Spinal cord (tissue), 9 donors: ENCODE measurements at regions not wholly inside any gene's neighbourhood (a gene's known extent, or its start where the extent isn't known, plus 50 kb on each side); places are given as distances from the start of the nearest gene placed in this dataset.

Source experiments
- DNase-seq, 6 donors: peaks; one replicate each; pipeline versions ENCODE4 v3.0.0 to v3.0.0-alpha.2; 2013 to 2015; ENCODE audit warnings: low spot score in 6 of 6, low read depth in 4 of 6
- H3K27ac ChIP-seq: one replicate; pipeline ENCODE4 v1.5.1; 2013; ENCODE audit warnings: low read depth, low read length, control low read depth
- H3K27me3 ChIP-seq: one replicate; pipeline ENCODE4 v1.6.1; 2013; ENCODE audit warnings: low read length; ENCODE audit not compliant: control insufficient read depth, insufficient read depth
- H3K36me3 ChIP-seq: one replicate; pipeline ENCODE4 v1.6.1; 2013; ENCODE audit warnings: low read length; ENCODE audit not compliant: control insufficient read depth, insufficient read depth
- H3K4me1 ChIP-seq: one replicate; pipeline ENCODE4 v1.6.1; 2013; ENCODE audit warnings: low read length; ENCODE audit not compliant: control insufficient read depth, insufficient read depth
- H3K4me3 ChIP-seq: one replicate; pipeline ENCODE4 v1.5.1; 2013; ENCODE audit warnings: low read depth, low read length, control low read depth
- H3K9me3 ChIP-seq: one replicate; pipeline ENCODE4 v1.6.1; 2013; ENCODE audit warnings: low read length; ENCODE audit not compliant: control insufficient read depth, insufficient read depth
- WGBS: methylation state at CpG from one replicate; pipeline ENCODE4 v1.1.5; 2013; ENCODE audit warnings: missing lambda C conversion rate; ENCODE audit not compliant: insufficient coverage; 5-methylcytosine and 5-hydroxymethylcytosine counted together
- donor health status: healthy.

DNA sequence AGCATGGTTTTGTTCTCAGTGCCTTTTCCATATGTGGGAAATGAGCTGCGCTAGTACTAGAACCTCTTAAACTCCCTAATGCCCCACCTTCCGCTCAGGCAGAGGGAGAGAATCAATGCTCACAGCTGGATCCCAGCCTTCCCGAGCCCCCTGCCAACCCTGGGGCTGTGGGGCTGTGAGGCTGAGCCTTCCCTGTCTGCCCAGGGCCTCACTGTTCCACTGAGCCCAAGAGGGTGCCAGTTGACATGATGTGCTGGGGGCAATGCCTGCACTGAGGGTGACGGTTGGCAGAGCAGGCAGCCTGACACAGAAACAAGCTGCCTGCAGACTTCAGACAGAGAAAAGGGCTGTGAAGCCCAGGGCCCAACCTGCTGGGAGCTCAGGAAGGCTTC, 602.4 kb upstream of the RAB6C start:
- H3K27ac ChIP-seq: no peak overlapping the region
- WGBS: 60% methylated on average over 2 of the region's 4 CpGs
- no peak overlapping the region for H3K4me3 ChIP-seq
- no peaks in the 10 kb centered on the region for H3K4me1 ChIP-seq
- H3K36me3 ChIP-seq: no peaks in the 10 kb centered on the region
- H3K27me3 ChIP-seq: no peaks in the 10 kb centered on the region
- DNase-seq: no peak
- H3K9me3 ChIP-seq: no peaks in the 10 kb centered on the region

DNA sequence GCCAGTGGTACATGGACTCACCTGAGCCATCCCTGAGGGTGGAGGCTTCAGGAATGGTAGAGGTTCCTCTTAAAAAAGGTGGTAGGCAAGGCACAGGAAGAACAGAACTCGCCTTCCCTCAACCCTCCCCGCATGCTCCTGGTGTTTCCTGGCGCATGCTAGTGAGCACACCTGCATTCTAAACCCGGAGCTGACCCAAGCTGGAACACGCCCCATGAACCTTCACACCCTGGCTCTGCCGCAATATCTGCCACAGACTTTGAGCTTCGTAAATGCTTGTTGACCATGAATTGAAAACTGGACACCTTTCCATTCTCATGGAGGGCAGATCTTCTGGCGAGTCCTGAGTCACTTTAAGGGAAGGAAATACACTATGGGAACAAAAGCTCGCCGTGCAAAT, 601.3 kb upstream of the RAB6C start:
- Histone ChIP-seq H3K4me3 (no peak overlapping the region), H3K27me3 (no peaks in the 10 kb centered on the region), H3K4me1 (no peaks in the 10 kb centered on the region), H3K27ac (no peak overlapping the region), H3K36me3 (no peaks in the 10 kb centered on the region), H3K9me3 (no peaks in the 10 kb centered on the region)
- no peak for DNase-seq
- 88% methylated on average over 10 of the region's 10 CpGs for WGBS

DNA sequence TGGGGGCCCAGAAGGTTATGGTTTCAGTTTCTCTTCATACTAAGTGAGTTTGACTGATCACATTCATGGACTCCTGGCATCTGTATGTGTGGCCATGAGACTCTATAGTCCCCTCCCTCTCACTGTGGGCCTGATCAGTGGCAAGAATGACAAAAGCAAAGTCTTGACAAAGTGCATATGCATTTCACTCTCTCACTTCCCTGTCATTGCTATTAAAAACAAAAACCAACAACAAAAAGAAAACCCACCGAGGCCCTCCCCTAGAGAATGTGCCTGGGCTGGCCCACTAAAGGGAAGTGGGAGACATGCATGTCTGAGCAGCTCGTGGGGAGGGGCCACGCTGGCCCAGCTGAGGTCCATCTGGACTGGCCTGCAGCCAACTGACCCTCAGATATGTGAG, 600.1 kb upstream of the RAB6C start:
- WGBS: 76% methylated on average over 3 of the region's 3 CpGs

DNA sequence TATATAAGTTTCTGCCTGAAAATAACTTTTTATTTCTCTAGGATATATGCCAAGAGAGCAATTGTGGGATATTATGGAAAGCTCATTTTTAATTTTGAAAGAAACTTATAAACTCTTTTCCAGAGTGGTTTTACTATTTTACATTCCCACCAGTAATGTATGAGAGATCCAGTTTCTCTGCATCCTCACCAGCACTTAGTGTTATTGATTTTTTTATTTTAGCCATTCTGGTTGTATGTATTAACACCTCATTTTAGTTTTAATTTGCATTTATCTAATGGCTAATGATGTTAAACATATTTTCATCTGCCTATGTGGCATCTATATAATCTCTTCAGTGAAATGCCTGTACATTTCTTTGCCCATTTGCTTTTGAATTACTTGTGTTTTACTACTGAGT, 597.7 kb upstream of the RAB6C start:
- Histone ChIP-seq H3K27me3 (no peaks in the 10 kb centered on the region), H3K4me1 (no peaks in the 10 kb centered on the region), H3K4me3 (no peak overlapping the region), H3K9me3 (no peaks in the 10 kb centered on the region), H3K27ac (no peak overlapping the region), H3K36me3 (no peaks in the 10 kb centered on the region)
- no peak for DNase-seq

More for the DNA sequence above, 600.1 kb upstream of the RAB6C start:
- H3K27ac ChIP-seq: no peak overlapping the region
- H3K9me3 ChIP-seq: no peaks in the 10 kb centered on the region
- no peaks in the 10 kb centered on the region for H3K27me3 ChIP-seq
- no peak overlapping the region for H3K4me3 ChIP-seq
- H3K4me1 ChIP-seq: no peaks in the 10 kb centered on the region
- no peaks in the 10 kb centered on the region for H3K36me3 ChIP-seq
- DNase-seq: no peak

DNA sequence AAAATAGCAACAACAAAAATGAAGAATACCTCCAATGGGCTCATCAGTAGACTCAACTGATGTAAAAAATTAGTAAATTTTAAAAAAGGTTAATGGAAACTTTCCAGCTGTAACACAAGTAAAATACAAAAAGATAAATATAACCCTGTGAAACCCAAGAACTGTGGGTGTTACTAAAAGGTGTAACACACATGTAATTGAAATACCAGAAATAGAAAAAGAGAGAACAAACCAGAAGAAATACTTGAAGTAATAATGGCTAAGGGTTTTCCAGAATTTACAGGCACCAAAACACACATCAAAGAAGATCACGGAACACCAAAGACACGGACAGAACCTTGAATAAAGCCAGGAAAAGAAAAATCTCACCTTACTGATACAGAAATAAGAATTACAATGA, 590.6 kb upstream of the RAB6C start:
- no peaks in the 10 kb centered on the region for H3K9me3 ChIP-seq
- H3K27me3 ChIP-seq: no peaks in the 10 kb centered on the region
- no peaks in the 10 kb centered on the region for H3K36me3 ChIP-seq
- no peak for DNase-seq
- WGBS: no CpG with 5 or more reads among the region's 2 CpGs
- H3K4me1 ChIP-seq: no peaks in the 10 kb centered on the region
- H3K27ac ChIP-seq: no peak overlapping the region
- no peak overlapping the region for H3K4me3 ChIP-seq

DNA sequence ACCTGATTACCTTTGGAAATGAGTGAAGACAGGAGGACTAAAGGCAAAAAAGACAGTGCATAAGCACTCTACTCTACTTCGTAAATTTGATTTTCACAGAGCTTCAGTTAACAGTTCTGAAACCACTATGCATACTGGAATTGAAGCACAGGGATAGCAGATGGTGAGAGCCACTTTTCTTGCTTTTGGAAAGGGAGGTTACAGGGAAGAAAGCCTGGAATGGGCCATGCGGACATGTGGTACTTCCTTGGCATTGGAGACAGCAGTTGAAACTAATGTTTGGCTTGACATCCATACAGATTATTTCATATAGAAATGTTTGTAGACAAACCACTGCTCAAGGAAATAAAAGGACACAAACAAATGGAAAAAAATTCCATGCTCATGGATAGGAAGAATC, 585.6 kb upstream of the RAB6C start:
- H3K36me3 ChIP-seq: no peaks in the 10 kb centered on the region
- H3K4me3 ChIP-seq: no peak overlapping the region
- DNase-seq: peak in 1 of 6 donors; percentile 77
- no peaks in the 10 kb centered on the region for H3K27me3 ChIP-seq
- no peaks in the 10 kb centered on the region for H3K4me1 ChIP-seq
- WGBS: no CpG with 5 or more reads among the region's 2 CpGs
- H3K9me3 ChIP-seq: no peaks in the 10 kb centered on the region
- H3K27ac ChIP-seq: no peak overlapping the region

DNA sequence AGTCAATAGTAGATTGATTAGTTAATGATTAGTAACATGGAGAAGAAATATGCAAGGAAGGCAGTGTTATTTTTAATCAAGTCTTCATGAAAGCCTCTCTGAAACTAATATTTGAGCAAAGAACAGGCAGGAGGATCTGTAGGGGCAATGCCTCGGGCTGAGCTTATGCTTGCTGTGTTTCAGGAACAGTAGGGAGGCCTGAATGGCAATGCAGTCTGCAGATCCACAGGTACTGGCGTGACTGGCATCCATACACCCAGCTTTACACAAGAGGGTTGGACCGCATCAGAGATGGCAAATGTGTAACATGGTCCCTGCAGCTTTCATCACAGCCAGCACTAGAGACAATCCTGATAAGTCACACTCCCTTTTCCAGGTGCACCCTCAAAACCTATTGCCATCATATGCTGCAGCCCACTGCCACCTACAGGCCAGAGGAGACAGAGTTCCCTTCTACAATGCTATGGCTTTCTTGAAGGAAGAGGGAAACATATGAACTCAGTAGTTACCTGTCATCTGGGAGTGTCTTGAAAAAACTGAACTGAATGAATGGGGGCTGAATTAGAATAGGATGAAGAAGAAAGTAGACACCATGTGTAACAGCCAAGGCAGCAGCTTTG, 582.4 kb upstream of the RAB6C start:
- Histone ChIP-seq H3K4me3 (no peak overlapping the region), H3K27me3 (no peaks in the 10 kb centered on the region), H3K4me1 (peaks cover 3% of the 10 kb centered on the region), H3K27ac (no peak overlapping the region), H3K36me3 (no peaks in the 10 kb centered on the region), H3K9me3 (no peaks in the 10 kb centered on the region)
- WGBS: 68% methylated on average over 3 of the region's 3 CpGs
- DNase-seq: peak in 5 of 6 donors; percentile 15 to 94 (median 44)

DNA sequence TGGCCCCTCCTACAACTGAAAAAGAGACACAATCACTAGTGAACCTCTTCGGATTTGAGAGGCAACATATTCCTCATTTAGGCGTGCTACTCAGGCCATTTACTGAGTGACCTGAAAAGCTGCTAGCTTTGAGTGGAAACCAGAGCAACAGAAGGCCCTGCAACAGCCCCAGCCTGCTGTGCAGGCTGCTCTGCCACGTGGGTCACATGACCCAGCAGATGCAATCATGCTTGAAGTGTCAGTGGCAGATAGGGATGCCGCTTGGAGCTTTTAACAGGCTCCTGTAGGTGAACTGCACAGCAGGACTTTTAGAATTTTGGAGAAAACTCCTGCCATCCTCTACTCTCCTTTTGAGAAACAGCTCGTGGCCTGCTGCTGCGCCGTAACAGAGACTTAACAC, 578.6 kb upstream of the RAB6C start:
- Histone ChIP-seq H3K27me3 (no peaks in the 10 kb centered on the region), H3K9me3 (no peaks in the 10 kb centered on the region), H3K4me3 (no peak overlapping the region), H3K27ac (no peak overlapping the region), H3K36me3 (no peaks in the 10 kb centered on the region), H3K4me1 (peaks cover 3% of the 10 kb centered on the region)
- 58% methylated on average over 7 of the region's 7 CpGs for WGBS
- DNase-seq: peak in 2 of 6 donors; percentile 35 to 53

DNA sequence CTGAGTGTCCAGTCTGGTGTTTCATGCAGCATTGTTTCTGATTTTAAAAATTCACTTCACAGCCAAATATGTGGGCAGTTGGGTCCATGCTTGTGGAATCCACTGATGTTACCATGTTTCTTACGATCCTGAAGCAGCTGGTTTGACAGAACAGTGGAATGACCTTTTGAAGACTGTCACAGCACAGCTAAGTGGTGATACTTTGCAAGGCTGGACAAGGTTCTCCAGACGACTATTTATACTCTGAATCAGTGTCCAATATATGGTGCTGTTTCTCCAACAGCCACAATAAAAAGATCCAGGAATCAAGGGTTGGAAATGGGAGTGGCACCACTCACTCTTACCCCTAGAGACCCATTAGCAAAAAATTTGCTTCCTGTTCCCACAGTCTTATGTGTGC, 577.4 kb upstream of the RAB6C start:
- H3K4me1 ChIP-seq: peaks cover 3% of the 10 kb centered on the region

DNA sequence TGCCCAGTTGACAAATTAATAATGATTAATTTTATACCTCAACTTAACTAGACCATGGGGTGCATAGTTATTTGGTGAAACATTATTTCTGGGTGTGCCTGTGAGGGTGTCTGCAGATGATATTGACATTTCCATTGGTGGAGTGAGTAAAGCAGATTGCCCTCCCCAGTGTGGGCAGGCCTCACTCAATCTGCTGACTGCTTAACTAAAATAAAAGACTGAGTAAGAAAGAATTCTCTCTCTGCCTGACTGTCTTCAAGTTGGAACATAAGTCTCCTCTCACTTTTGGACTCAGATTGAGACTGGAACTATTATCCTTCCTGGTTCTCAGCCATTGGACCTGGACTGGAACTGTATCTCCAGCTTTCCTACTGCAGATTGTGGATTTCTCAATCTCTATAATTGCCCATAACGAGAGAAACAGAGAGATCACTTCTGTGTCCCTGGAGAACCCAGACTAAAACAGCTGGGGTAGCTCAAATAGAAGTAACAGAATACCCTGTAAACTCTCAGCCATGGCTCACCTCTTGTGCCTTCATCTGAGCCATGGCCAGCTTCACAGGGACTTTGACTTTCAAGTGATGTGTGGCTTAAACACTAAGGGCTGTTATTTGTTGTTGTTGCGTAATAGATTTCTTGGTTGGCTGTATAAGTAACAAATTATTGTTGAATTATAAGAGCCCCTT, 575.3 kb upstream of the RAB6C start:
- Histone ChIP-seq H3K9me3 (peaks cover 3% of the 10 kb centered on the region), H3K4me1 (peaks cover 3% of the 10 kb centered on the region), H3K27me3 (no peaks in the 10 kb centered on the region), H3K27ac (no peak overlapping the region), H3K36me3 (no peaks in the 10 kb centered on the region), H3K4me3 (no peak overlapping the region)
- DNase-seq: no peak
- WGBS: 86% methylated on average over 1 of the region's 2 CpGs

More for the DNA sequence above, 577.4 kb upstream of the RAB6C start:
- H3K9me3 ChIP-seq: no peaks in the 10 kb centered on the region
- DNase-seq: no peak
- no peak overlapping the region for H3K4me3 ChIP-seq
- no peak overlapping the region for H3K27ac ChIP-seq
- 88% methylated on average over 1 of the region's 2 CpGs for WGBS
- H3K27me3 ChIP-seq: no peaks in the 10 kb centered on the region
- no peaks in the 10 kb centered on the region for H3K36me3 ChIP-seq
